ENCODE measurements at regions not wholly inside any gene's neighbourhood (a gene's known extent, or its start where the extent isn't known, plus 50 kb on each side); places are given as distances from the start of the nearest gene placed in this dataset.

- Histone ChIP-seq H2BK5ac (ENCODE audit: low read depth, low read length, poor library complexity, severe bottlenecking) (no peak overlapping the region), H3K4ac (ENCODE audit: low read depth in 1 of 2, low read length in 2 of 2) (no peak overlapping the region), H2AFZ (ENCODE audit: low read depth, low read length) (no peak overlapping the region), H3K79me1 (replicated peaks; ENCODE audit: low read length, poor library complexity, severe bottlenecking) (no peaks in the 10 kb centered on the region), H2BK12ac (ENCODE audit: low read length in 2 of 2) (no peak overlapping the region), H3K27ac (ENCODE audit: low read length, poor library complexity, severe bottlenecking) (no peak overlapping the region), H3K9me3 (ENCODE audit: control insufficient read depth, low read length) (no peaks in the 10 kb centered on the region), H4K91ac (ENCODE audit: low read length) (no peak overlapping the region), H3K36me3 (ENCODE audit: control insufficient read depth in 1 of 2, insufficient read depth in 2 of 2, low read depth in 1 of 2, low read length in 2 of 2) (no peaks in the 10 kb centered on the region), H2AK5ac (ENCODE audit: low read length, severe bottlenecking) (no peak overlapping the region), H3K18ac (ENCODE audit: low read depth in 1 of 2, low read length in 2 of 2) (no peak overlapping the region), H3K27me3 (ENCODE audit: control insufficient read depth in 1 of 2, insufficient read depth in 1 of 2, low read length in 2 of 2) (no peaks in the 10 kb centered on the region), H2BK120ac (ENCODE audit: low read depth, low read length) (no peak overlapping the region), H3K14ac (ENCODE audit: low read length in 2 of 2) (no peak overlapping the region), H3K4me3 (ENCODE audit: insufficient read depth in 1 of 2, low read depth in 1 of 2, low read length in 2 of 2) (no peak overlapping the region), H4K8ac (ENCODE audit: low read length) (no peak overlapping the region), H2BK15ac (ENCODE audit: low read depth, poor library complexity, severe bottlenecking) (no peak overlapping the region), H3K4me1 (ENCODE audit: control insufficient read depth, insufficient read depth, low read depth, low read length) (peaks cover 3% of the 10 kb centered on the region), H3K23ac (ENCODE audit: low read length in 2 of 2) (no peak overlapping the region), H3K4me2 (ENCODE audit: low read length, poor library complexity, severe bottlenecking) (no peak overlapping the region), H3K9ac (ENCODE audit: low read length) (no peak overlapping the region)
- no peak for DNase-seq
- 87% methylated on average over 3 of the region's 3 CpGs for WGBS
Measured at GRCh38 chr11:91935120-91935519, 289.5 kb upstream of the FAT3 start.

DNA sequence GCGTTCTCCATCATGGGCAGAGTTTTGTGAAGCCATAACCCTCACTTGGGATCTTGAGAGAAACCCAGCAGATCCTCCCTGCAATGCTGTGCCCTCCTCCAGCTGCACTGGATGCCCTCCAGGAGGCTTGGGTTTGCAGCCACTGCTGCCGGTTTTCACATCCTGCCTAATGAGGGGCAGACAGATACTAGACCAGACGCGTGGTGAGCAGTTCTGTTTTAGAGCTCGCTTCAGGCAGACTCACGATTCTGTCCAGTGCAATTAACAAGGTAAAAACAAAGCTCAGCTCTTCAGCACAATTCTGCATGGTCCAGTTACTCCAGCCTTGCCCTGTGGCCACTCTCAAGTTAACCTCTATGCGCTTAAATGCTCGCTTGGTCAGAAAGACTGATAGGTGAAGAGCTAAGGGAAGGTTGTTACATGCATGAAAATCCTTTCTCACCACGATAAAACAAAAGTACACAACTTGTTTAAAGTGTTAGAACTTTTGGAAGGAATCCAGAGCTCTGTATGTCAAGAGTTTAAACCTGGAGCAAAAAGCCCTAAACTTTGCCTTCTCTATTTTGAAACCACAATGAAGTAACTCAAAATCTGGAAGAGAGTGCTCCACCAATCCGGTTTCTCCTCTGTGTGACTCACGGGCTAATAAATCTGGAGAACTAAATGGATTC lies 292.3 kb upstream of the FAT3 start:
- Histone ChIP-seq H3K4ac (ENCODE audit: low read depth in 1 of 2, low read length in 2 of 2) (no peak overlapping the region), H3K14ac (ENCODE audit: low read length in 2 of 2) (no peak overlapping the region), H2BK12ac (ENCODE audit: low read length in 2 of 2) (no peak overlapping the region), H3K9me3 (ENCODE audit: control insufficient read depth, low read length) (no peaks in the 10 kb centered on the region), H2BK120ac (ENCODE audit: low read depth, low read length) (no peak overlapping the region), H4K8ac (ENCODE audit: low read length) (no peak overlapping the region), H3K23ac (ENCODE audit: low read length in 2 of 2) (no peak overlapping the region), H3K4me3 (ENCODE audit: insufficient read depth in 1 of 2, low read depth in 1 of 2, low read length in 2 of 2) (peak overlapping the region in 1 of 2 experiments; percentile 54), H2AFZ (ENCODE audit: low read depth, low read length) (no peak overlapping the region), H3K9ac (ENCODE audit: low read length) (no peak overlapping the region), H3K4me1 (ENCODE audit: control insufficient read depth, insufficient read depth, low read depth, low read length) (peaks cover 3% of the 10 kb centered on the region), H3K27me3 (ENCODE audit: control insufficient read depth in 1 of 2, insufficient read depth in 1 of 2, low read length in 2 of 2) (no peaks in the 10 kb centered on the region), H2AK5ac (ENCODE audit: low read length, severe bottlenecking) (no peak overlapping the region), H3K27ac (ENCODE audit: low read length, poor library complexity, severe bottlenecking) (peak overlapping the region; percentile 61), H3K4me2 (ENCODE audit: low read length, poor library complexity, severe bottlenecking) (no peak overlapping the region), H2BK5ac (ENCODE audit: low read depth, low read length, poor library complexity, severe bottlenecking) (no peak overlapping the region), H2BK15ac (ENCODE audit: low read depth, poor library complexity, severe bottlenecking) (no peak overlapping the region), H3K79me1 (replicated peaks; ENCODE audit: low read length, poor library complexity, severe bottlenecking) (no peaks in the 10 kb centered on the region), H4K91ac (ENCODE audit: low read length) (no peak overlapping the region), H3K18ac (ENCODE audit: low read depth in 1 of 2, low read length in 2 of 2) (no peak overlapping the region), H3K36me3 (ENCODE audit: control insufficient read depth in 1 of 2, insufficient read depth in 2 of 2, low read depth in 1 of 2, low read length in 2 of 2) (no peaks in the 10 kb centered on the region)
- DNase-seq = peak; percentile 24
- WGBS = 53% methylated on average over 10 of the region's 11 CpGs

DNA sequence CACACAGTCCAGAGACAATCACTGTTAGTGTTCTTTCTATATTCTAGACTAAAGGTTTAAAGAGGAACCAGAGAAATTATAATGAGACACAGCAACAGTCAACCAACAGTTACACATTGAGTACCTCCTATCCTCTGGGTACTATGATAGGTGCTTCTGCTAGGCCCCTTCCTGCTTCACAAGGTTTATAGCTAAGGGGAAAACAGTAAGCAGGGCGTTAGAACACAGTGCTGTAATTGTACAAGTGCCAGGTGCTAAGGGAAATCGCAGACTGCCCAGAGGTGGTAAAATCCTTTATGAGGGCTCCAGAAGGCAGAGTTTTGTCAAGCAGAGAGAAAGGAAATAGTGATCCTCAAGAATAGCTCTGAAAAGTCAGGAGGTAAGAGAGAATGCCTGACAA lies 297.2 kb upstream of the FAT3 start:
- Histone ChIP-seq H2BK5ac (ENCODE audit: low read depth, low read length, poor library complexity, severe bottlenecking) (no peak overlapping the region), H2BK12ac (ENCODE audit: low read length in 2 of 2) (no peak overlapping the region), H3K4me3 (ENCODE audit: insufficient read depth in 1 of 2, low read depth in 1 of 2, low read length in 2 of 2) (no peak overlapping the region), H2BK15ac (ENCODE audit: low read depth, poor library complexity, severe bottlenecking) (no peak overlapping the region), H3K79me1 (replicated peaks; ENCODE audit: low read length, poor library complexity, severe bottlenecking) (no peaks in the 10 kb centered on the region), H3K23ac (ENCODE audit: low read length in 2 of 2) (no peak overlapping the region), H2AFZ (ENCODE audit: low read depth, low read length) (no peak overlapping the region), H4K91ac (ENCODE audit: low read length) (no peak overlapping the region), H2BK120ac (ENCODE audit: low read depth, low read length) (no peak overlapping the region), H3K4ac (ENCODE audit: low read depth in 1 of 2, low read length in 2 of 2) (no peak overlapping the region), H3K18ac (ENCODE audit: low read depth in 1 of 2, low read length in 2 of 2) (no peak overlapping the region), H3K4me1 (ENCODE audit: control insufficient read depth, insufficient read depth, low read depth, low read length) (peaks cover 3% of the 10 kb centered on the region), H2AK5ac (ENCODE audit: low read length, severe bottlenecking) (no peak overlapping the region), H3K27ac (ENCODE audit: low read length, poor library complexity, severe bottlenecking) (no peak overlapping the region), H3K14ac (ENCODE audit: low read length in 2 of 2) (no peak overlapping the region), H3K27me3 (ENCODE audit: control insufficient read depth in 1 of 2, insufficient read depth in 1 of 2, low read length in 2 of 2) (no peaks in the 10 kb centered on the region), H3K4me2 (ENCODE audit: low read length, poor library complexity, severe bottlenecking) (no peak overlapping the region), H3K9ac (ENCODE audit: low read length) (no peak overlapping the region), H3K9me3 (ENCODE audit: control insufficient read depth, low read length) (no peaks in the 10 kb centered on the region), H3K36me3 (ENCODE audit: control insufficient read depth in 1 of 2, insufficient read depth in 2 of 2, low read depth in 1 of 2, low read length in 2 of 2) (no peaks in the 10 kb centered on the region), H4K8ac (ENCODE audit: low read length) (no peak overlapping the region)
- no peak for DNase-seq
- 69% methylated on average over 2 of the region's 2 CpGs for WGBS

DNA sequence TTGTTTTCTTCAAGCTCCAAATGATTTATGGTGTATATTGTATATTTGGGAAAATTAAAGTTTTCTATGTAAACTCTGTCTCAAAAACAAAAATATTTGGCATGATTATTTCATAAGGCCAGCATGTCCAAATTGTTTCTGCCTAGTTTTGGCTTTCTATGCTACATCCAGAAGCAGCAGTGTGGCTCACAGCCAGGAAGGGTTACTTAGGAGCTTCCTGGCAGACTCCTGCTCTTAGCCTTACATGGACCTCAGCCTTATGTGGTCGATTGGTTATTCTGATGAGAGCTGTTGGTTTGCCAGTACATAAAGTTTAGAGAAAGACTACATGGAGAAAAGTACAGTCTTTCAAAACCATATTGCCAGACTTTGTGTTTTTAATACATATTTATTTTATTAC lies 297.7 kb upstream of the FAT3 start:
- Histone ChIP-seq H2BK12ac (ENCODE audit: low read length in 2 of 2) (no peak overlapping the region), H3K27me3 (ENCODE audit: control insufficient read depth in 1 of 2, insufficient read depth in 1 of 2, low read length in 2 of 2) (no peaks in the 10 kb centered on the region), H3K23ac (ENCODE audit: low read length in 2 of 2) (no peak overlapping the region), H3K27ac (ENCODE audit: low read length, poor library complexity, severe bottlenecking) (no peak overlapping the region), H2BK15ac (ENCODE audit: low read depth, poor library complexity, severe bottlenecking) (no peak overlapping the region), H2AK5ac (ENCODE audit: low read length, severe bottlenecking) (no peak overlapping the region), H3K14ac (ENCODE audit: low read length in 2 of 2) (no peak overlapping the region), H3K9ac (ENCODE audit: low read length) (no peak overlapping the region), H3K4ac (ENCODE audit: low read depth in 1 of 2, low read length in 2 of 2) (no peak overlapping the region), H4K91ac (ENCODE audit: low read length) (no peak overlapping the region), H3K4me3 (ENCODE audit: insufficient read depth in 1 of 2, low read depth in 1 of 2, low read length in 2 of 2) (no peak overlapping the region), H4K8ac (ENCODE audit: low read length) (no peak overlapping the region), H3K4me2 (ENCODE audit: low read length, poor library complexity, severe bottlenecking) (no peak overlapping the region), H2BK5ac (ENCODE audit: low read depth, low read length, poor library complexity, severe bottlenecking) (no peak overlapping the region), H2BK120ac (ENCODE audit: low read depth, low read length) (no peak overlapping the region), H3K79me1 (replicated peaks; ENCODE audit: low read length, poor library complexity, severe bottlenecking) (no peaks in the 10 kb centered on the region), H2AFZ (ENCODE audit: low read depth, low read length) (no peak overlapping the region), H3K36me3 (ENCODE audit: control insufficient read depth in 1 of 2, insufficient read depth in 2 of 2, low read depth in 1 of 2, low read length in 2 of 2) (no peaks in the 10 kb centered on the region), H3K9me3 (ENCODE audit: control insufficient read depth, low read length) (no peaks in the 10 kb centered on the region), H3K4me1 (ENCODE audit: control insufficient read depth, insufficient read depth, low read depth, low read length) (peaks cover 3% of the 10 kb centered on the region), H3K18ac (ENCODE audit: low read depth in 1 of 2, low read length in 2 of 2) (no peak overlapping the region)
- WGBS = 86% methylated on average over 1 of the region's 1 CpG
- DNase-seq = no peak

All from mesenchymal stem cell (in vitro differentiated cells and primary cell).